Activated T-cell treated with anti-CD3 and anti-CD28 coated beads, Interleukin-2, amount 50 U/mL, for 72 hours (primary cell): ENCODE measurements at regions not wholly inside any gene's neighbourhood (a gene's known extent, or its start where the extent isn't known, plus 50 kb on each side); places are given as distances from the start of the nearest gene placed in this dataset.
"Not testable (repeated sequence)": the region's sequence is repeated elsewhere in the genome, so short reads cannot be mapped to it uniquely, and the experiment has no call there.

Experiments used
- ATAC-seq, 2 donors: fragments of 150-1000 bp; cut with Tn5 transposase; replicated peaks in 1 of 2; 2 replicates each; pipeline ENCODE4 v1.10.0; 2021; ENCODE audit warnings: moderate library complexity in 2 of 2, mild to moderate bottlenecking in 1 of 2
- DNase-seq, 2 donors: peaks; one replicate each; pipeline ENCODE4 v3.0.0; 2021 to 2022; ENCODE audit warnings: mixed read lengths in 1 of 2
- H3K27ac Mint-ChIP-seq: one replicate; pipeline ENCODE4 v1.8.0; 2022; ENCODE audit warnings: mild to moderate bottlenecking, moderate library complexity, mixed read lengths
- H3K27me3 Mint-ChIP-seq: one replicate; pipeline ENCODE4 v1.8.0; 2022; ENCODE audit warnings: low read depth, mixed read lengths
- H3K36me3 Mint-ChIP-seq, 2 donors: one replicate each; pipeline ENCODE4 v1.8.0; 2022; ENCODE audit warnings: mixed read lengths in 2 of 2, mild to moderate bottlenecking in 1 of 2; ENCODE audit not compliant: insufficient read depth in 2 of 2
- H3K4me1 Mint-ChIP-seq: one replicate; pipeline ENCODE4 v1.8.0; 2022; ENCODE audit warnings: low read depth, mixed read lengths
- H3K4me3 Mint-ChIP-seq, 2 donors: one replicate each; pipeline ENCODE4 v1.8.0; 2022; ENCODE audit warnings: mild to moderate bottlenecking in 2 of 2, mixed read lengths in 2 of 2, moderate library complexity in 2 of 2
- H3K9me3 Mint-ChIP-seq, 2 donors: one replicate each; pipeline ENCODE4 v1.8.0; 2022; ENCODE audit warnings: mixed read lengths in 2 of 2

- Mint-ChIP-seq H3K4me1 (no peaks in the 10 kb centered on the region), H3K27ac (no peak overlapping the region), H3K27me3 (peaks cover 18% of the 10 kb centered on the region), H3K36me3 (no peaks in the 10 kb centered on the region), H3K9me3 (peaks cover 2 to 3% of the 10 kb centered on the region in 2 donors), H3K4me3 (no peak overlapping the region)
- DNase-seq, result no peak
- ATAC-seq, result no peak
These were observed 147.0 kb upstream of the NR2F2 start for GRCh38 chr15:96183514-96183850.

GRCh38 chr15:96183867-96184266 is 146.6 kb upstream of the NR2F2 start:
- peaks cover 18% of the 10 kb centered on the region for H3K27me3 Mint-ChIP-seq

GRCh38 chr15:96184297-96184696 is 146.2 kb upstream of the NR2F2 start:
- no peaks in the 10 kb centered on the region for H3K36me3 Mint-ChIP-seq
- no peak overlapping the region for H3K4me3 Mint-ChIP-seq
- no peak for DNase-seq
- ATAC-seq, result no peak
- no peak overlapping the region for H3K27ac Mint-ChIP-seq
- peaks cover 0 to 3% of the 10 kb centered on the region in 2 donors for H3K9me3 Mint-ChIP-seq
- H3K4me1 Mint-ChIP-seq, result no peaks in the 10 kb centered on the region
- H3K27me3 Mint-ChIP-seq, result peaks cover 16% of the 10 kb centered on the region

More at GRCh38 chr15:96183867-96184266, 146.6 kb upstream of the NR2F2 start:
- no peak for ATAC-seq
- H3K9me3 Mint-ChIP-seq, result peaks cover 0 to 3% of the 10 kb centered on the region in 2 donors
- H3K4me1 Mint-ChIP-seq, result no peaks in the 10 kb centered on the region
- no peak overlapping the region for H3K27ac Mint-ChIP-seq
- no peak overlapping the region for H3K4me3 Mint-ChIP-seq
- no peak for DNase-seq
- H3K36me3 Mint-ChIP-seq, result no peaks in the 10 kb centered on the region

- ATAC-seq (no peak), DNase-seq (no peak)
- H3K9me3 Mint-ChIP-seq, result peaks cover 0 to 3% of the 10 kb centered on the region in 2 donors
- no peaks in the 10 kb centered on the region for H3K27me3 Mint-ChIP-seq
- H3K27ac Mint-ChIP-seq, result no peak overlapping the region
- H3K36me3 Mint-ChIP-seq, result no peaks in the 10 kb centered on the region
- H3K4me1 Mint-ChIP-seq, result no peaks in the 10 kb centered on the region
- no peak overlapping the region for H3K4me3 Mint-ChIP-seq
These were observed 144.4 kb upstream of the NR2F2 start for GRCh38 chr15:96186105-96186504.

- no peak for DNase-seq
- Mint-ChIP-seq H3K9me3 (peaks cover 2 to 3% of the 10 kb centered on the region in 2 donors), H3K36me3 (no peaks in the 10 kb centered on the region), H3K27ac (no peak overlapping the region), H3K4me3 (no peak overlapping the region), H3K27me3 (no peaks in the 10 kb centered on the region), H3K4me1 (no peaks in the 10 kb centered on the region)
- ATAC-seq, result no peak
These were observed 142.9 kb upstream of the NR2F2 start for GRCh38 chr15:96187341-96188305.

DNA sequence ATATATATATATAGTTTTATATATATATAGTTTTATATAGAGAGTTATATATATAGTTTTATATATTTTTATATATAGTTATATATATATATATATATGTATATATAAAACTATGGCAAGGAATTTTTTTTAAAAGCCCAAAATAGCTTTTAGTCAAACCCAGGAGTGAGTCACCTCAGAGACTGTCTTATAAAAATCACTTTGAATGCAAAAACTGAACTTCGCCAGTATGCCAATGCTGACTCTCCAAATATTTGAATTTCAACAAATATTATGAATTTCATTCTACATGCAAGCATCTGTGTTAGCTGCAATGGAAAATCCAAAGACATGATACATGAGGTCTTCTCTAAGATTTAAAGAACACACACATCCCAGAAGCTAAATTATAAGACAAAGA is 132.8 kb upstream of the NR2F2 start:
- Mint-ChIP-seq H3K9me3 (peaks cover 0 to 4% of the 10 kb centered on the region in 2 donors), H3K4me1 (no peaks in the 10 kb centered on the region), H3K27me3 (peaks cover 5% of the 10 kb centered on the region), H3K36me3 (no peaks in the 10 kb centered on the region), H3K4me3 (no peak overlapping the region), H3K27ac (no peak overlapping the region)
- ATAC-seq (no peak), DNase-seq (no peak)

DNA sequence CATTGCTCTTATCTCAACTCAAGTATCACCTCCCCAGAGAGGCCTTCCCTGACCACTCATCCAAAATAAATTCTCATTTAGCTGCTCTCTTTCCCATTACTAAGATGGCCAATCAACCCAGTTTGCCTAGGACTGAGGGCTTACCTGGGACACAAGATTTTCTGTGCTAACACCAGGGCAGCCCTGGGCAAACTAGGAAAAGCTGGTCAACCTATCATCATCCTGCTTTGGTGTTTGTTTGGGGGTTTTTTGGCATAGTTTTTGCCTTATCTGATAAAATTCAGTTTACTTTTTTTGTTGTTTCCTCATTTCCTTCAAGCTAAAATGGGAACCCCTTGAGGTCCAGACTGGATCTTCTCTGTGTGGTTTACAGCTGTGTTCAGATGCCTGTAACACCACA is 131.4 kb upstream of the NR2F2 start:
- Mint-ChIP-seq H3K36me3 (no peaks in the 10 kb centered on the region), H3K27ac (no peak overlapping the region), H3K4me3 (no peak overlapping the region), H3K9me3 (peaks cover 3 to 4% of the 10 kb centered on the region in 2 donors), H3K27me3 (peaks cover 5% of the 10 kb centered on the region), H3K4me1 (no peaks in the 10 kb centered on the region)
- ATAC-seq, result no peak
- no peak for DNase-seq

GRCh38 chr15:96200357-96200967 is 130.0 kb upstream of the NR2F2 start:
- Mint-ChIP-seq H3K36me3 (no peaks in the 10 kb centered on the region), H3K9me3 (peaks cover 3 to 4% of the 10 kb centered on the region in 2 donors), H3K4me1 (no peaks in the 10 kb centered on the region), H3K27ac (no peak overlapping the region), H3K27me3 (peaks cover 5% of the 10 kb centered on the region), H3K4me3 (no peak overlapping the region)
- DNase-seq, result no peak
- ATAC-seq, result no peak

GRCh38 chr15:96201696-96202095 is 128.8 kb upstream of the NR2F2 start:
- DNase-seq (no peak), ATAC-seq (no peak)
- H3K4me3 Mint-ChIP-seq, result no peak overlapping the region

GRCh38 chr15:96205588-96205987 is 124.9 kb upstream of the NR2F2 start:
- H3K4me3 Mint-ChIP-seq, DNase-seq, H3K27ac Mint-ChIP-seq, H3K4me1 Mint-ChIP-seq, H3K27me3 Mint-ChIP-seq, ATAC-seq, H3K9me3 Mint-ChIP-seq, H3K36me3 Mint-ChIP-seq: not testable (repeated sequence)

More at GRCh38 chr15:96201696-96202095, 128.8 kb upstream of the NR2F2 start:
- H3K9me3 Mint-ChIP-seq, result peaks cover 3 to 4% of the 10 kb centered on the region in 2 donors
- H3K36me3 Mint-ChIP-seq, result no peaks in the 10 kb centered on the region
- H3K27ac Mint-ChIP-seq, result no peak overlapping the region
- H3K27me3 Mint-ChIP-seq, result peaks cover 5% of the 10 kb centered on the region
- no peaks in the 10 kb centered on the region for H3K4me1 Mint-ChIP-seq

- H3K9me3 Mint-ChIP-seq, result peaks cover 2 to 3% of the 10 kb centered on the region in 2 donors
- H3K27me3 Mint-ChIP-seq, result no peaks in the 10 kb centered on the region
- no peaks in the 10 kb centered on the region for H3K36me3 Mint-ChIP-seq
- ATAC-seq (no peak), DNase-seq (no peak)
- H3K4me3 Mint-ChIP-seq, result no peak overlapping the region
- no peak overlapping the region for H3K27ac Mint-ChIP-seq
- no peaks in the 10 kb centered on the region for H3K4me1 Mint-ChIP-seq
These were observed 123.0 kb upstream of the NR2F2 start for GRCh38 chr15:96207377-96208006.

DNA sequence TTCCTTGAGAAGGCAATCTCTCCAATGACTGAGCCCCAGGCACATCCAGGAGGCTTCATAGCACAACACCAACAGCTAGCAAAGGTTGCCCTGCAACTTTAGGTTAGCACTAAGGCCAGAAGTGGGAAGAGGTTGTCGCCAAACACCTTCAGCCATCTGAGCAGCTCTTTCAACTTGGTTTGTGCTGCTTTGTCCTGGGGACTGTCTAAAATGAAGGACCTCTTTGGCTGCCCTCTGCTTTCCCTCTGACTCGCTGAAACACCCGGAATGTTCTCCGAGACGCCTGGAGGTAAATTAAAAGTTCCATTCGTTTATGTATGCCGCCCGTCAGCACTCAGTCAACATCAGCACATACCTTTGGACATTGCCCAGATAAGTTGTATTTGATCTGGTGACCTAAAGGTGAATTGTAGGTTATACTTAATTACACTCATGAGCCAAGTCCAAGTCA is 121.2 kb upstream of the NR2F2 start:
- H3K4me3 Mint-ChIP-seq, result no peak overlapping the region
- no peak overlapping the region for H3K27ac Mint-ChIP-seq
- no peaks in the 10 kb centered on the region for H3K4me1 Mint-ChIP-seq
- H3K36me3 Mint-ChIP-seq, result no peaks in the 10 kb centered on the region
- DNase-seq (no peak), ATAC-seq (no peak)
- H3K27me3 Mint-ChIP-seq, result no peaks in the 10 kb centered on the region
- peaks cover 0 to 2% of the 10 kb centered on the region in 2 donors for H3K9me3 Mint-ChIP-seq

DNA sequence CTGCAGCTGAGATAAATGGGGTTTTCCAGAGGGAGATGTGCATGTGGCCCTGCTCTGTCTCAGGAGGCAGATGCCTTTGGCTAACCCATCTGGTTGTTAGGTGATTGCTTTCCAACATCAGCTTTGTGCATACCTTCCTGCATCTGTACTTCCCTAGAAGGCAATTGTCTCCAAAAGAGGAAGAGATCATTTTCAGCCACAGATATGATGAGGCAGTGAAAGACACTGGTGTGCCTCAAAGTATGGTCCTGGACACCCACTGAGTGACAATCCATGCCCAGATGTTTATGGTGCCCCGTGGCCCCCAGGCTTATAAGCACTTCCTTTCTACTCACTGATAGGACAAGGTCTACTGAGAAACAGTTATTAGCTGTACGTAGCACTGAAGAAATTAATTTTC is 117.5 kb upstream of the NR2F2 start:
- DNase-seq (no peak), ATAC-seq (no peak)
- no peak overlapping the region for H3K27ac Mint-ChIP-seq
- H3K4me3 Mint-ChIP-seq, result no peak overlapping the region
- peaks cover 0 to 6% of the 10 kb centered on the region in 2 donors for H3K9me3 Mint-ChIP-seq
- no peaks in the 10 kb centered on the region for H3K4me1 Mint-ChIP-seq
- no peaks in the 10 kb centered on the region for H3K36me3 Mint-ChIP-seq
- peaks cover 6% of the 10 kb centered on the region for H3K27me3 Mint-ChIP-seq
